GM21528 (cell line): ENCODE measurements at regions not wholly inside any gene's neighbourhood (a gene's known extent, or its start where the extent isn't known, plus 50 kb on each side); places are given as distances from the start of the nearest gene placed in this dataset.

Experiments used
- ATAC-seq: cut with Tn5 transposase; IDR thresholded peaks from one replicate; pipeline ENCODE4 v1.9.1; 2021; ENCODE audit warnings: mild to moderate bottlenecking, moderate library complexity; ENCODE audit not compliant: unreplicated experiment, low FRiP score

DNA sequence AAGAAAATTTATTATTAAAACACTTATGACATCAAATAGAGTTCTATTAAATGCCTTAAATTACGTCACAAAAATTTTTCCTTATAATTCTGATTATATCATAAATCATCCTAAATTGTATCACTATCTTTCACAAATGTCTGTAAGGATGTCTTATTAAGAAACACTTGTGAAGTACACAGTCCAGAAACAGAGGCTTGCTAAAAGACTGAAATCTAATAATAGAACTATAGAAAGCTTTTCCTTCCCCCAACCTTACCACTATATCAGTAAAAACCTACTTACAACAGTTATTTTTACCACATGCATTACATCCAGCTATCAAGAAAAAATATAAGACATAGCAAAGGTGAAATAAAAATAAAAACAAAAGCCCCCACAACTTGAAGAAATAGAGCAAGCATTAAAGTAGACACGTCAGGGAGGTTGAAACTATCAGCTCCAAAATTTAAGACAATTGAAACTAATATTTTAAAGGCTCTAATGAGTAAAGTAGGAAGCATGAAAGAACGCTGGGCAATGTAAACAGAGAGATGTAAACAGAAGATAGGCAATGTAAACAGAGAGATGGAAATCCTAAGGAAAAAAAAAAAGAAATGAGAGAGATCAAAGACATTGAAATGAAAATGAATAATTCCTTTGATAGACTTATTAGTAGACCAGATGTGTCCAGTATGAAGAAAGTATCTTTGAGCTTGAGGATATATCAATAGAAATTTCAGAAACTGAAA, 94.9 kb upstream of the TECRL start:
- no peak for ATAC-seq

- ATAC-seq: no peak
These were observed 94.2 kb upstream of the TECRL start for GRCh38 chr4:64503416-64503815.

DNA sequence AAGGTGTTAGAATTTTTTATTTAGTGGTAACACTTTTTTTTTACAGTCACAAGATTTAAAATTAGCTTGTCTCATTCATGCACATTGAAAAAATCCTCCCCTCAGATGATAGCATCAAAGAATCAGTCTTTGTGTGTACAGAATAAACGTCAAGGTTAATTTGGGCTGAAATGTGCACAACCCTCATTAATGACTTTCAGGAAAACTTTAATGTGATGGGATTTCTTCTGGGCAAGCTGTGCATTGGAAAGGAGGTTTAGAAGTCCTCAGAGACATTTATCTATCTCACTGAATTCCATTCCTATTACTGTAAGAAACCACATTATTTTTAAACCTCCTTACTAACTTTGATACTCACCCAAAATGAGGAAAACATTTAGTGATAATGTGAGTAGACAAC, 88.2 kb upstream of the TECRL start:
- no peak for ATAC-seq

DNA sequence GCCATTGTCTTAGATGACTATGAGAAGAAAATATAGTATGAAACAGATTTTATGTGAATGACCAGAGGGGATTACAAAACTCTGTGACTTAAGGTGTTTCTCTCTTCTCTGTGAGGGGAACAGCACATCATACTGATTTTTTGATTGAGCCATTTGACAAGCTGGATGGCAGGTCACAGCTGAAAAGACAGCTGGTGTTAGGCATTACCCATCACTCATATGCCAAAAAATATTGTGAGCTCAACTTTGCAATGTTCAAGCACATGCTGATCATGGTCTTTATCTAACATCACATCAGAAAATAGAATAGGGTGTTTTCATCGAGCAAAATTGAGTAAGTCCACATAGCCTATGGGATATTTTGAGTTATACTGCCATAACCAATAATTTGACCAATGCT, 86.7 kb upstream of the TECRL start:
- no peak for ATAC-seq

DNA sequence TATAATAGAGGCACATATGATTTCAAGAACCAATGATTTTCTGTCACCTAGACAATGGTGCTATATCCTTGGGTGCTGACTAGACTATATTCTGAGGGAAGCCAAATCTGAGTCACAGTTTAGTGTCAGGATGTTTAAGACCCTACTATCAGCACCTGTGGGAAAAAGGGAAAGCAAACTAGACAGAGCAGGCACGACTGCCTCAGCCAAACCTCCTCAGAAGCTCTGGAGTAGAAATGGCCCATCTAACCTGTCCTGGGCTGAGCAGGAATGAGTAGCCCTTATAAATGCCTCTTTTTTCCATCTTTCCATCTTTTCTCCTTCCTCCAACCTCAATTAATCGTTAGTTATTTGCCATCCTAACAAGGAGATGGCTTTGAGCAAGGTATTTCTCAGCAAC, 80.4 kb upstream of the TECRL start:
- ATAC-seq: no peak

DNA sequence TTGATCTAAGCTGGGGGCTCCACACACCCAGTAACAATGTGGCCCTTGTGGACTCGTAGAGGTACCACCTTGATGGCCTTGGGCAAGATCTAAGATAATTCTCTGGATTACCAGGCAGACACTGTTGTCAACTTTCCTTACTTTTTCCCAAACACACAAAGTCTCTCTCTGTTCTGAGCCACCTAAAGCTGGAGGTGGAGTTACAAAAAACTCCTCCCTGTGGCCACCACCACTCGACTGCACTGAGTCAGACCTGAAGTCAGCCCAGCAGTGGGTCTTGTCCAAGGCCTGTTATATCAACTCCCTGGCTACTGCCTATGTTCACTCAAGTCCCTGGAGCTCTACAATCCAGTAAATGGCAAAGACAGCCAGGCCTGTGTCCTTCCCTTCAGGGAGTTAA, 70.1 kb upstream of the TECRL start:
- ATAC-seq: no peak

- ATAC-seq: no peak
These were observed 67.9 kb upstream of the TECRL start for GRCh38 chr4:64477127-64477526.

DNA sequence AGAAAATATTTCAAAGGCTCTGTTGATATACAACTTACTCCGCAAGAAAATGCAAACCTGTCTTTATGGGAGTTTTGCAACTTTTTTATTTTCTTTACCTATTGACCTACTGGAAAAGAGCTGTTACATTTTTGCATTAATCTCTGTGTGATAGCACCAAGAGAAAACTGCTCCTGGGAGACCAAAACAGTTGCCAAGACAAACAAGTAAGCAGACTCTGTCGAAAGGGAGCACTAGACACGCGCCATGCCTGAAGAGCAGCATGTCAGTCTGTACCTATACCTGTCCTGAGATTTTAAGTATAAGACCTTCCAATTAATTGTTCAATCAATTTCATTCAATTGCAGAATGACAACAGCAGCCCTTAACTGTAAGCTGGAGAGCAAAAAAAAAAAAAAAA, 56.0 kb upstream of the TECRL start:
- ATAC-seq: no peak

DNA sequence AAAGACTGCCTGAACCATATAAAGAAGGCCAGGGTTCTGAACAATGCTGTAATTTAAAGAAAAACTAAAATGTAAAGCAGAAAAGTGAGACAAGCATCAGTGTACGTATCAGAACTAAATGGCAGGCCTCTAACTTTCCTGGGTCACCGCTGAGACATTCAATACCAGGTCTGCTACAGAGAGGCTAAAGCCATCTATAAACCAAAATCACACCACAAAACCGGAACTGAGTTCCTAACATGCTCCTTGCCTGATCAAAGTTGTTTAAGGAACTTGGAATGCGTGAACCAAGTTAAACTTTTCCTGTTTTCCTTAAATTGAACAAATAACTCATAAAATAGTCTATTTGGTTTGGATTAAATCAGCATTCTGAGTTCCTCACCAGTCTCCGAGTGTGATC, 55.3 kb upstream of the TECRL start:
- no peak for ATAC-seq
